GM18858 (cell line): ENCODE measurements at regions not wholly inside any gene's neighbourhood (a gene's known extent, or its start where the extent isn't known, plus 50 kb on each side); places are given as distances from the start of the nearest gene placed in this dataset.
"Not testable (repeated sequence)": the region's sequence is repeated elsewhere in the genome, so short reads cannot be mapped to it uniquely, and the experiment has no call there.

ENCODE experiments used
- ATAC-seq: cut with Tn5 transposase; IDR thresholded peaks from one replicate; pipeline ENCODE4 v1.9.1; 2021; ENCODE audit not compliant: unreplicated experiment

- no peak for ATAC-seq
These were observed 59.2 kb upstream of the KCNK2 start for GRCh38 chr1:215023155-215023832.

DNA sequence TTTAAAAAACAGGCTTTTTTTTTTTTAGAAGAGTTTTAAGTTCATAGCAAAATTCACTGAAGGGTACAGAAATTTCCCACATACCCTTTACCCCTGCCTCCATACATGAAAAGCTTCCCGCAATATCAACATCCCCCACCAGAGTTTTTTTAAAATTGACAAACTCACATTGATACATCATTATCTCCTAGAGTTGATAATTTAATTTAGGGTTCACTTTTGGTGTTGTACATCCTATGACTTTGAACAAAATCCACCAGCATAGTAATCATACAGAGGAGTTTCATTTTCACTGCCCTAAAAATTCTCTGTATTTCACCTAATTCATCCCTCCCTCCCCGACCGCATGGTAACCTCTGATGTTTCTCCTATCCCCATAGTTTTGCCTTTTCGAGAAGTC, 53.6 kb upstream of the KCNK2 start:
- no peak for ATAC-seq

DNA sequence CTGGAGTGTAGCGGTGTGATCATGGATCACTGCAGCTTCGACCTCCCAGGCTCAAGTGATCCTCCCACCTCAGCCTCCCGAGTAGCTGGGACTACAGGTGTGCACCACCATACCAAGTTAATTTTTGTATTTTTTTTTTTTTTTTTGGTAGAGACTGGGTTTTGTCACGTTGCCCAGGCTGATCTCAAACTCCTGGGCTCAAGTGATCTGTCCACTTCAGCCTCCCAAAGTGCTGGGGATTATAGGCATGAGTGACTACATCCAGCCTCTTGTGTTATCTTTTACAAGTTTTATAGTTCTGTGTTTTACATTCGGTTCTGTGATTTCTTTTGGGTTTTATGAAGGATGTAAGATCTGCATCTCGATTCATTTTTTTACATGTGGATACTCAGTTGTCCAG, 52.0 kb upstream of the KCNK2 start:
- not testable (repeated sequence) for ATAC-seq

DNA sequence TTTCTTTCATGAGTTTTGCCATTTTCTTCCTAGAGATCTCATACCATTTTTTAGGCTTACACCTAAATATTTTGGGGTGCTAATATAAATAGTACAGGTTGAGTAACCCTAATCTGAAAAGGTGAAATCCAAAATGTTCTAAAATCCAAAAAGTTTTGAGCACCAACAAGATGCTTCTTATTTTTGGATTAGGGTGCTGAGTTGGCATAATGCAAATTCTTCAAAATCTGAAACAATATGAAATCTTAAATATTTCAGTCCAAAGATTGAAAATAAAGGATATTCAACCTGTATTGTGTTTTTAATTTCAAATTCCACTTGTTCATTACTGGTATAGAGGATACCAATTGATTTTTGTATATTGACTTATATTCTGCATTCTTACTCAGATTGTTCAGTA, 51.1 kb upstream of the KCNK2 start:
- no peak for ATAC-seq
